Immature natural killer cell (primary cell): ENCODE measurements at regions not wholly inside any gene's neighbourhood (a gene's known extent, or its start where the extent isn't known, plus 50 kb on each side); places are given as distances from the start of the nearest gene placed in this dataset.
A peak's percentile ranks its signal among the peaks of the same experiment; 100 is the strongest.
"Not testable (repeated sequence)": the region's sequence is repeated elsewhere in the genome, so short reads cannot be mapped to it uniquely, and the experiment has no call there.

Source experiments
- DNase-seq, 3 donors: peaks; one replicate each; pipeline ENCODE4 v3.0.0; 2022; ENCODE audit warnings: mixed read lengths in 1 of 3
- H3K27ac Mint-ChIP-seq, 6 donors: one replicate each; pipeline ENCODE4 v1.8.0; 2020; ENCODE audit warnings: mixed read lengths in 6 of 6, mild to moderate bottlenecking in 5 of 6, inconsistent platforms in 4 of 6, moderate library complexity in 3 of 6
- H3K27me3 Mint-ChIP-seq, 3 donors: one replicate each; pipeline ENCODE4 v1.8.0; 2020 to 2021; ENCODE audit warnings: low read depth in 3 of 3, mild to moderate bottlenecking in 3 of 3, mixed read lengths in 3 of 3, moderate library complexity in 3 of 3, inconsistent platforms in 1 of 3
- H3K36me3 Mint-ChIP-seq, 3 donors: one replicate each; pipeline ENCODE4 v1.8.0; 2020; ENCODE audit warnings: mixed read lengths in 3 of 3, inconsistent platforms in 2 of 3, mild to moderate bottlenecking in 2 of 3
- H3K4me1 Mint-ChIP-seq, 2 donors: one replicate each; pipeline ENCODE4 v1.8.0; 2020; ENCODE audit warnings: inconsistent platforms in 2 of 2, mild to moderate bottlenecking in 2 of 2, mixed read lengths in 2 of 2, moderate library complexity in 1 of 2
- H3K4me3 Mint-ChIP-seq, 5 donors: one replicate each; pipeline ENCODE4 v1.8.0; 2020; ENCODE audit warnings: mild to moderate bottlenecking in 5 of 5, mixed read lengths in 5 of 5, inconsistent platforms in 3 of 5, moderate library complexity in 3 of 5
- H3K9me3 Mint-ChIP-seq, 6 donors: one replicate each; pipeline ENCODE4 v1.8.0; 2020; ENCODE audit warnings: mild to moderate bottlenecking in 6 of 6, mixed read lengths in 6 of 6, inconsistent platforms in 4 of 6, moderate library complexity in 3 of 6

- not testable (repeated sequence) for H3K27ac Mint-ChIP-seq, H3K9me3 Mint-ChIP-seq, DNase-seq, H3K27me3 Mint-ChIP-seq, H3K4me1 Mint-ChIP-seq, H3K4me3 Mint-ChIP-seq, H3K36me3 Mint-ChIP-seq
These were observed 74.6 kb upstream of the CDC42EP3 start for GRCh38 chr2:37746011-37746410.

GRCh38 chr2:37746883-37747282, 75.4 kb upstream of the CDC42EP3 start:
- Mint-ChIP-seq H3K9me3 (no peaks in the 10 kb centered on the region), H3K36me3 (peaks cover 0 to 3% (median 0%) of the 10 kb centered on the region in 3 donors), H3K4me1 (no peaks in the 10 kb centered on the region), H3K27me3 (peaks cover 0 to 2% (median 0%) of the 10 kb centered on the region in 3 donors), H3K27ac (no peak overlapping the region), H3K4me3 (no peak overlapping the region)
- no peak for DNase-seq

- H3K27me3 Mint-ChIP-seq = peaks cover 0 to 2% (median 1%) of the 10 kb centered on the region in 3 donors
These were observed 77.1 kb upstream of the CDC42EP3 start for GRCh38 chr2:37748541-37748940.

GRCh38 chr2:37750286-37750685, 78.8 kb upstream of the CDC42EP3 start:
- H3K4me3 Mint-ChIP-seq, H3K36me3 Mint-ChIP-seq, DNase-seq, H3K9me3 Mint-ChIP-seq, H3K27me3 Mint-ChIP-seq, H3K27ac Mint-ChIP-seq, H3K4me1 Mint-ChIP-seq: not testable (repeated sequence)

More at GRCh38 chr2:37748541-37748940, 77.1 kb upstream of the CDC42EP3 start:
- H3K27ac Mint-ChIP-seq = no peak overlapping the region
- H3K9me3 Mint-ChIP-seq = no peaks in the 10 kb centered on the region
- DNase-seq = no peak
- H3K4me1 Mint-ChIP-seq = no peaks in the 10 kb centered on the region
- H3K4me3 Mint-ChIP-seq = no peak overlapping the region
- peaks cover 0 to 3% (median 0%) of the 10 kb centered on the region in 3 donors for H3K36me3 Mint-ChIP-seq

GRCh38 chr2:37752766-37753165, 81.3 kb upstream of the CDC42EP3 start:
- Mint-ChIP-seq H3K9me3 (no peaks in the 10 kb centered on the region), H3K27me3 (peaks cover 0 to 2% (median 1%) of the 10 kb centered on the region in 3 donors), H3K27ac (no peak overlapping the region), H3K4me1 (no peaks in the 10 kb centered on the region), H3K4me3 (no peak overlapping the region), H3K36me3 (peaks cover 0 to 3% (median 0%) of the 10 kb centered on the region in 3 donors)
- no peak for DNase-seq

- no peak overlapping the region for H3K4me3 Mint-ChIP-seq
- DNase-seq = no peak
- H3K9me3 Mint-ChIP-seq = no peaks in the 10 kb centered on the region
- H3K36me3 Mint-ChIP-seq = peaks cover 0 to 3% (median 0%) of the 10 kb centered on the region in 3 donors
- H3K4me1 Mint-ChIP-seq = no peaks in the 10 kb centered on the region
- no peak overlapping the region for H3K27ac Mint-ChIP-seq
- H3K27me3 Mint-ChIP-seq = peaks cover 0 to 2% (median 1%) of the 10 kb centered on the region in 3 donors
These were observed 82.3 kb upstream of the CDC42EP3 start for GRCh38 chr2:37753758-37754157.

GRCh38 chr2:37755961-37756559, 84.6 kb upstream of the CDC42EP3 start:
- not testable (repeated sequence) for DNase-seq, H3K27me3 Mint-ChIP-seq, H3K36me3 Mint-ChIP-seq, H3K9me3 Mint-ChIP-seq, H3K27ac Mint-ChIP-seq, H3K4me3 Mint-ChIP-seq, H3K4me1 Mint-ChIP-seq

- not testable (repeated sequence) for H3K36me3 Mint-ChIP-seq, H3K4me1 Mint-ChIP-seq, DNase-seq, H3K27me3 Mint-ChIP-seq, H3K27ac Mint-ChIP-seq, H3K4me3 Mint-ChIP-seq, H3K9me3 Mint-ChIP-seq
These were observed 86.0 kb upstream of the CDC42EP3 start for GRCh38 chr2:37757456-37757855.

GRCh38 chr2:37758141-37758601, 86.7 kb upstream of the CDC42EP3 start:
- not testable (repeated sequence) for H3K27me3 Mint-ChIP-seq, H3K9me3 Mint-ChIP-seq, H3K36me3 Mint-ChIP-seq, H3K4me1 Mint-ChIP-seq, H3K4me3 Mint-ChIP-seq, H3K27ac Mint-ChIP-seq, DNase-seq

GRCh38 chr2:37759989-37760388, 88.5 kb upstream of the CDC42EP3 start:
- not testable (repeated sequence) for H3K27ac Mint-ChIP-seq, H3K27me3 Mint-ChIP-seq, H3K36me3 Mint-ChIP-seq, H3K4me3 Mint-ChIP-seq, H3K4me1 Mint-ChIP-seq, DNase-seq, H3K9me3 Mint-ChIP-seq

- no peak for DNase-seq
- no peak overlapping the region for H3K4me3 Mint-ChIP-seq
- H3K9me3 Mint-ChIP-seq = no peaks in the 10 kb centered on the region
- H3K36me3 Mint-ChIP-seq = peaks cover 0 to 8% (median 0%) of the 10 kb centered on the region in 3 donors
- no peaks in the 10 kb centered on the region for H3K4me1 Mint-ChIP-seq
- peaks cover 0 to 2% (median 0%) of the 10 kb centered on the region in 3 donors for H3K27me3 Mint-ChIP-seq
- H3K27ac Mint-ChIP-seq = no peak overlapping the region
These were observed 89.0 kb upstream of the CDC42EP3 start for GRCh38 chr2:37760471-37760870.

GRCh38 chr2:37762281-37762680, 90.8 kb upstream of the CDC42EP3 start:
- not testable (repeated sequence) for DNase-seq, H3K4me1 Mint-ChIP-seq, H3K4me3 Mint-ChIP-seq, H3K9me3 Mint-ChIP-seq, H3K27ac Mint-ChIP-seq, H3K27me3 Mint-ChIP-seq, H3K36me3 Mint-ChIP-seq

- peaks cover 0 to 8% (median 0%) of the 10 kb centered on the region in 3 donors for H3K36me3 Mint-ChIP-seq
- DNase-seq = no peak
- H3K9me3 Mint-ChIP-seq = no peaks in the 10 kb centered on the region
- H3K27ac Mint-ChIP-seq = peak overlapping the region in 1 of 6 donors; percentile 1
- H3K4me3 Mint-ChIP-seq = no peak overlapping the region
- peaks cover 3 to 7% of the 10 kb centered on the region in 2 donors for H3K4me1 Mint-ChIP-seq
- peaks cover 0 to 3% (median 0%) of the 10 kb centered on the region in 3 donors for H3K27me3 Mint-ChIP-seq
These were observed 93.3 kb upstream of the CDC42EP3 start for GRCh38 chr2:37764739-37765138.

- peaks cover 0 to 2% (median 0%) of the 10 kb centered on the region in 6 donors for H3K9me3 Mint-ChIP-seq
- peaks cover 0 to 8% (median 0%) of the 10 kb centered on the region in 3 donors for H3K36me3 Mint-ChIP-seq
- H3K27me3 Mint-ChIP-seq = peaks cover 0 to 2% (median 0%) of the 10 kb centered on the region in 3 donors
- H3K4me3 Mint-ChIP-seq = no peak overlapping the region
- H3K4me1 Mint-ChIP-seq = peaks cover 3 to 7% of the 10 kb centered on the region in 2 donors
- H3K27ac Mint-ChIP-seq = no peak overlapping the region
- no peak for DNase-seq
These were observed 94.7 kb upstream of the CDC42EP3 start for GRCh38 chr2:37766106-37766505.

- Mint-ChIP-seq H3K9me3 (peaks cover 0 to 2% (median 0%) of the 10 kb centered on the region in 6 donors), H3K4me1 (peaks cover 4 to 16% of the 10 kb centered on the region in 2 donors), H3K4me3 (no peak overlapping the region), H3K27ac (no peak overlapping the region), H3K27me3 (peaks cover 0 to 3% (median 2%) of the 10 kb centered on the region in 3 donors), H3K36me3 (peaks cover 0 to 8% (median 0%) of the 10 kb centered on the region in 3 donors)
- no peak for DNase-seq
These were observed 95.6 kb upstream of the CDC42EP3 start for GRCh38 chr2:37767046-37767445.
